ENCODE measurements at regions not wholly inside any gene's neighbourhood (a gene's known extent, or its start where the extent isn't known, plus 50 kb on each side); places are given as distances from the start of the nearest gene placed in this dataset.

DNA sequence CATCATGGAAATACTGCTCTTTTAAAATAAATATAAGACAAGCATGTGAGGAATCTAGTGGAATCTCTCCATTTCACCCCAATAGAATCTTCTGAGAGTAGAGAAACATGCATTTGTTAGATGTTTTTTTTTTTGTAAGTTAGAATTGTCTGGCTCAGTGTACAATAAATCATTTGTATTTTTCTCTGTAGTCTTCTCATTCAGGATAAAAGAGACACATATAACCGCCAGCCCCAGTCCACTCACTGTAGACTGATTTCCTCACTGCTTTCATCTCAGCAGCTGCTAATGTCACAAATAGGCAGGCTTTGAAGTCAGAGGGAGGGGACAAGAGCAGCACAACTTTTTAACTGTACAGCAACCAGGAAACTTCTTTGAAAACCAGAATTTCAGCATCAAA is 140.2 kb upstream of the RBMS3 start:
- ATAC-seq (no peak), FAIRE-seq (no peak), DNase-seq (ENCODE audit: low read depth, low spot score) (no peak)
- intact Hi-C loops (cut with micrococcal nuclease; ENCODE audit: unreplicated experiment) (no loop called here), in situ Hi-C loops (cut with MboI) (no loop called here)
- CTCF ChIA-PET = no interaction called here
- no peaks in the 10 kb centered on the region for H3K9me3 ChIP-seq (replicated peaks; ENCODE audit: control insufficient read depth, insufficient read depth, low read length)
- WGBS (ENCODE audit: insufficient coverage, insufficient replicate concordance, low lambda C conversion rate, missing lambda C conversion rate) = 0% methylated on average over 1 of the region's 1 CpG
- SMC1A ChIA-PET (ENCODE audit: uncharacterized antibody, unreplicated experiment) = interaction anchor here (0.8 kb wide), 1 partner anchor 14 kb away, joined by 4 read pairs; no protein-coding TSS in a partner anchor
- no peaks in the 10 kb centered on the region for H3K79me2 ChIP-seq (ENCODE audit: control insufficient read depth, insufficient read depth, low read length)
- BruUV-seq (replicated peaks) = no TSS peak
- H3K9ac ChIP-seq (ENCODE audit: control insufficient read depth, insufficient read depth, low read length) = no peak overlapping the region
- H2AFZ ChIP-seq (ENCODE audit: control insufficient read depth, low read depth, low read length) = no peak overlapping the region
- no peaks in the 10 kb centered on the region for H3K27me3 ChIP-seq (replicated peaks in 1 of 2; ENCODE audit: control insufficient read depth in 2 of 2, insufficient read depth in 2 of 2, low read length in 1 of 2)
- RAD21 ChIA-PET (ENCODE audit: unreplicated experiment) = no interaction called here
- no peaks in the 10 kb centered on the region for H3K4me1 ChIP-seq (ENCODE audit: control insufficient read depth, insufficient read depth, low read length)
- H3K27ac ChIP-seq (ENCODE audit: control insufficient read depth, insufficient read depth) = no peak overlapping the region
- no peak overlapping the region for H3K4me2 ChIP-seq (ENCODE audit: control insufficient read depth, insufficient read depth)
- no peak overlapping the region for H3K4me3 ChIP-seq
- H3K36me3 ChIP-seq (ENCODE audit: control insufficient read depth in 2 of 2, insufficient read depth in 2 of 2, low read length in 1 of 2) = no peaks in the 10 kb centered on the region
- POLR2A ChIA-PET = no interaction called here
- TF ChIP-seq ATF3 (IDR thresholded peaks at IDR 0.05; ENCODE audit: borderline replicate concordance, extremely low read depth, low read depth, low read length) (no peak), BCL11A (IDR thresholded peaks at IDR 0.05; ENCODE audit: low read depth, low read length) (no peak), RELB (IDR thresholded peaks at IDR 0.05; ENCODE audit: low read depth) (no peak), SMAD5 (IDR thresholded peaks at IDR 0.05; ENCODE audit: low read depth) (no peak), EP300 (IDR thresholded peaks at IDR 0.05; ENCODE audit: borderline replicate concordance in 1 of 2, control insufficient read depth in 1 of 2, low read depth in 2 of 2, low read length in 2 of 2) (no peak)
- TF ChIP-seq, protein P1, sequence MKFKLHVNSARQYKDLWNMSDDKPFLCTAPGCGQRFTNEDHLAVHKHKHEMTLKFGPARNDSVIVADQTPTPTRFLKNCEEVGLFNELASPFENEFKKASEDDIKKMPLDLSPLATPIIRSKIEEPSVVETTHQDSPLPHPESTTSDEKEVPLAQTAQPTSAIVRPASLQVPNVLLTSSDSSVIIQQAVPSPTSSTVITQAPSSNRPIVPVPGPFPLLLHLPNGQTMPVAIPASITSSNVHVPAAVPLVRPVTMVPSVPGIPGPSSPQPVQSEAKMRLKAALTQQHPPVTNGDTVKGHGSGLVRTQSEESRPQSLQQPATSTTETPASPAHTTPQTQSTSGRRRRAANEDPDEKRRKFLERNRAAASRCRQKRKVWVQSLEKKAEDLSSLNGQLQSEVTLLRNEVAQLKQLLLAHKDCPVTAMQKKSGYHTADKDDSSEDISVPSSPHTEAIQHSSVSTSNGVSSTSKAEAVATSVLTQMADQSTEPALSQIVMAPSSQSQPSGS (IDR thresholded peaks at IDR 0.05; ENCODE audit: low read length) = no peak
- H4K20me1 ChIP-seq (ENCODE audit: control insufficient read depth, insufficient read depth) = no peaks in the 10 kb centered on the region

Data from GM12878 (cell line).